ENCODE measurements at regions not wholly inside any gene's neighbourhood (a gene's known extent, or its start where the extent isn't known, plus 50 kb on each side); places are given as distances from the start of the nearest gene placed in this dataset.
A peak's percentile ranks its signal among the peaks of the same experiment; 100 is the strongest.

- peak; percentile 90 for DNase-seq (ENCODE audit: low read depth)
These were observed 177.4 kb upstream of the CWC22 start for GRCh38 chr2:180184506-180184905.

GRCh38 chr2:180180511-180180910 is 173.4 kb upstream of the CWC22 start:
- no peak overlapping the region for H3K4me3 ChIP-seq (ENCODE audit: control insufficient read depth, low read depth, low read length)
- no peak for TF ChIP-seq CTCF (conservative IDR thresholded peaks at IDR 0.05; ENCODE audit: control insufficient read depth, insufficient read depth, low read depth, low read length)
- no peak for DNase-seq (ENCODE audit: low read depth)

More at GRCh38 chr2:180184506-180184905, 177.4 kb upstream of the CWC22 start:
- no peak for TF ChIP-seq CTCF (conservative IDR thresholded peaks at IDR 0.05; ENCODE audit: control insufficient read depth, insufficient read depth, low read depth, low read length)
- H3K4me3 ChIP-seq (ENCODE audit: control insufficient read depth, low read depth, low read length), result no peak overlapping the region

- DNase-seq (ENCODE audit: low read depth), result no peak
- no peak for TF ChIP-seq CTCF (conservative IDR thresholded peaks at IDR 0.05; ENCODE audit: control insufficient read depth, insufficient read depth, low read depth, low read length)
- no peak overlapping the region for H3K4me3 ChIP-seq (ENCODE audit: control insufficient read depth, low read depth, low read length)
These were observed 170.4 kb upstream of the CWC22 start for GRCh38 chr2:180177534-180177933.

- H3K4me3 ChIP-seq (ENCODE audit: control insufficient read depth, low read depth, low read length), result no peak overlapping the region
- DNase-seq (ENCODE audit: low read depth), result no peak
- no peak for TF ChIP-seq CTCF (conservative IDR thresholded peaks at IDR 0.05; ENCODE audit: control insufficient read depth, insufficient read depth, low read depth, low read length)
These were observed 168.6 kb upstream of the CWC22 start for GRCh38 chr2:180175736-180176135.

- no peak for DNase-seq (ENCODE audit: low read depth)
These were observed 167.5 kb upstream of the CWC22 start for GRCh38 chr2:180174580-180174979.

GRCh38 chr2:180169474-180169873 is 162.4 kb upstream of the CWC22 start:
- no peak overlapping the region for H3K4me3 ChIP-seq (ENCODE audit: control insufficient read depth, low read depth, low read length)
- no peak for TF ChIP-seq CTCF (conservative IDR thresholded peaks at IDR 0.05; ENCODE audit: control insufficient read depth, insufficient read depth, low read depth, low read length)
- DNase-seq (ENCODE audit: low read depth), result no peak

More at GRCh38 chr2:180174580-180174979, 167.5 kb upstream of the CWC22 start:
- H3K4me3 ChIP-seq (ENCODE audit: control insufficient read depth, low read depth, low read length), result no peak overlapping the region
- TF ChIP-seq CTCF (conservative IDR thresholded peaks at IDR 0.05; ENCODE audit: control insufficient read depth, insufficient read depth, low read depth, low read length), result no peak

- no peak for TF ChIP-seq CTCF (conservative IDR thresholded peaks at IDR 0.05; ENCODE audit: control insufficient read depth, insufficient read depth, low read depth, low read length)
- no peak for DNase-seq (ENCODE audit: low read depth)
- no peak overlapping the region for H3K4me3 ChIP-seq (ENCODE audit: control insufficient read depth, low read depth, low read length)
These were observed 154.3 kb upstream of the CWC22 start for GRCh38 chr2:180161415-180161814.
